ENCODE measurements at regions not wholly inside any gene's neighbourhood (a gene's known extent, or its start where the extent isn't known, plus 50 kb on each side); places are given as distances from the start of the nearest gene placed in this dataset.
"Not testable (repeated sequence)": the region's sequence is repeated elsewhere in the genome, so short reads cannot be mapped to it uniquely, and the experiment has no call there.

GRCh38 chr3:65265942-65266590 is 578.3 kb upstream of the ADAMTS9 start:
- H3K27ac ChIP-seq (ENCODE audit: insufficient read depth, low read depth, low read length, poor library complexity, severe bottlenecking): no peak overlapping the region
- 70 to 71% methylated on average over 4 of the region's 4 CpGs for WGBS, 2 experiments
- H3K27me3 ChIP-seq (ENCODE audit: control insufficient read depth, insufficient read depth, low read length, poor library complexity, severe bottlenecking): no peaks in the 10 kb centered on the region

GRCh38 chr3:65265511-65265910 is 577.7 kb upstream of the ADAMTS9 start:
- no peaks in the 10 kb centered on the region for H3K9me3 ChIP-seq (ENCODE audit: control insufficient read depth, low read length)
- 86 to 93% methylated on average over 4 of the region's 4 CpGs for WGBS, 2 experiments
- peaks cover 9% of the 10 kb centered on the region for H3K4me1 ChIP-seq (ENCODE audit: control insufficient read depth, insufficient read depth, low read length)
- H3K4me3 ChIP-seq (ENCODE audit: insufficient read depth, low read depth, low read length): no peak overlapping the region
- no peaks in the 10 kb centered on the region for H3K27me3 ChIP-seq (ENCODE audit: control insufficient read depth, insufficient read depth, low read length, poor library complexity, severe bottlenecking)
- no peak overlapping the region for H3K27ac ChIP-seq (ENCODE audit: insufficient read depth, low read depth, low read length, poor library complexity, severe bottlenecking)
- no peaks in the 10 kb centered on the region for H3K36me3 ChIP-seq (ENCODE audit: control insufficient read depth, insufficient read depth, low read length)

More at GRCh38 chr3:65265942-65266590, 578.3 kb upstream of the ADAMTS9 start:
- H3K9me3 ChIP-seq (ENCODE audit: control insufficient read depth, low read length): no peaks in the 10 kb centered on the region
- H3K4me3 ChIP-seq (ENCODE audit: insufficient read depth, low read depth, low read length): no peak overlapping the region
- H3K4me1 ChIP-seq (ENCODE audit: control insufficient read depth, insufficient read depth, low read length): peaks cover 9% of the 10 kb centered on the region
- H3K36me3 ChIP-seq (ENCODE audit: control insufficient read depth, insufficient read depth, low read length): no peaks in the 10 kb centered on the region

- peaks cover 9% of the 10 kb centered on the region for H3K4me1 ChIP-seq (ENCODE audit: control insufficient read depth, insufficient read depth, low read length)
- H3K4me3 ChIP-seq (ENCODE audit: insufficient read depth, low read depth, low read length): no peak overlapping the region
- H3K36me3 ChIP-seq (ENCODE audit: control insufficient read depth, insufficient read depth, low read length): no peaks in the 10 kb centered on the region
- no peaks in the 10 kb centered on the region for H3K9me3 ChIP-seq (ENCODE audit: control insufficient read depth, low read length)
- WGBS, 2 experiments: 93 to 98% methylated on average over 4 to 5 of the region's 5 CpGs
- H3K27me3 ChIP-seq (ENCODE audit: control insufficient read depth, insufficient read depth, low read length, poor library complexity, severe bottlenecking): no peaks in the 10 kb centered on the region
- H3K27ac ChIP-seq (ENCODE audit: insufficient read depth, low read depth, low read length, poor library complexity, severe bottlenecking): no peak overlapping the region
Observed at GRCh38 chr3:65262548-65262947, 574.7 kb upstream of the ADAMTS9 start.

- Histone ChIP-seq H3K4me3 (ENCODE audit: insufficient read depth, low read depth, low read length) (no peak overlapping the region), H3K4me1 (ENCODE audit: control insufficient read depth, insufficient read depth, low read length) (no peaks in the 10 kb centered on the region), H3K9me3 (ENCODE audit: control insufficient read depth, low read length) (no peaks in the 10 kb centered on the region), H3K36me3 (ENCODE audit: control insufficient read depth, insufficient read depth, low read length) (no peaks in the 10 kb centered on the region), H3K27ac (ENCODE audit: insufficient read depth, low read depth, low read length, poor library complexity, severe bottlenecking) (no peak overlapping the region), H3K27me3 (ENCODE audit: control insufficient read depth, insufficient read depth, low read length, poor library complexity, severe bottlenecking) (no peaks in the 10 kb centered on the region)
- 62 to 65% methylated on average over 1 of the region's 1 CpG for WGBS, 2 experiments
Observed at GRCh38 chr3:65259946-65260345, 572.1 kb upstream of the ADAMTS9 start.

- H3K27me3 ChIP-seq (ENCODE audit: control insufficient read depth, insufficient read depth, low read length, poor library complexity, severe bottlenecking); H3K4me3 ChIP-seq (ENCODE audit: insufficient read depth, low read depth, low read length); H3K9me3 ChIP-seq (ENCODE audit: control insufficient read depth, low read length); H3K4me1 ChIP-seq (ENCODE audit: control insufficient read depth, insufficient read depth, low read length); H3K36me3 ChIP-seq (ENCODE audit: control insufficient read depth, insufficient read depth, low read length); H3K27ac ChIP-seq (ENCODE audit: insufficient read depth, low read depth, low read length, poor library complexity, severe bottlenecking): not testable (repeated sequence)
- WGBS, 2 experiments: 80 to 92% methylated on average over 2 to 3 of the region's 3 CpGs
Observed at GRCh38 chr3:65252914-65253313, 565.1 kb upstream of the ADAMTS9 start.

GRCh38 chr3:65252266-65252665 is 564.5 kb upstream of the ADAMTS9 start:
- no peaks in the 10 kb centered on the region for H3K27me3 ChIP-seq (ENCODE audit: control insufficient read depth, insufficient read depth, low read length, poor library complexity, severe bottlenecking)
- peaks cover 6% of the 10 kb centered on the region for H3K4me1 ChIP-seq (ENCODE audit: control insufficient read depth, insufficient read depth, low read length)
- H3K36me3 ChIP-seq (ENCODE audit: control insufficient read depth, insufficient read depth, low read length): no peaks in the 10 kb centered on the region
- H3K27ac ChIP-seq (ENCODE audit: insufficient read depth, low read depth, low read length, poor library complexity, severe bottlenecking): no peak overlapping the region
- no peaks in the 10 kb centered on the region for H3K9me3 ChIP-seq (ENCODE audit: control insufficient read depth, low read length)
- no peak overlapping the region for H3K4me3 ChIP-seq (ENCODE audit: insufficient read depth, low read depth, low read length)

- no peak overlapping the region for H3K4me3 ChIP-seq (ENCODE audit: insufficient read depth, low read depth, low read length)
- no peaks in the 10 kb centered on the region for H3K9me3 ChIP-seq (ENCODE audit: control insufficient read depth, low read length)
- no peaks in the 10 kb centered on the region for H3K27me3 ChIP-seq (ENCODE audit: control insufficient read depth, insufficient read depth, low read length, poor library complexity, severe bottlenecking)
- WGBS, 2 experiments: 86 to 88% methylated on average over 2 of the region's 2 CpGs
- H3K27ac ChIP-seq (ENCODE audit: insufficient read depth, low read depth, low read length, poor library complexity, severe bottlenecking): no peak overlapping the region
- no peaks in the 10 kb centered on the region for H3K36me3 ChIP-seq (ENCODE audit: control insufficient read depth, insufficient read depth, low read length)
- H3K4me1 ChIP-seq (ENCODE audit: control insufficient read depth, insufficient read depth, low read length): peaks cover 6% of the 10 kb centered on the region
Observed at GRCh38 chr3:65251375-65251774, 563.6 kb upstream of the ADAMTS9 start.

GRCh38 chr3:65246561-65246960 is 558.8 kb upstream of the ADAMTS9 start:
- Histone ChIP-seq H3K36me3 (ENCODE audit: control insufficient read depth, insufficient read depth, low read length) (no peaks in the 10 kb centered on the region), H3K4me3 (ENCODE audit: insufficient read depth, low read depth, low read length) (no peak overlapping the region), H3K4me1 (ENCODE audit: control insufficient read depth, insufficient read depth, low read length) (peaks cover 6% of the 10 kb centered on the region), H3K27me3 (ENCODE audit: control insufficient read depth, insufficient read depth, low read length, poor library complexity, severe bottlenecking) (no peaks in the 10 kb centered on the region), H3K9me3 (ENCODE audit: control insufficient read depth, low read length) (no peaks in the 10 kb centered on the region), H3K27ac (ENCODE audit: insufficient read depth, low read depth, low read length, poor library complexity, severe bottlenecking) (no peak overlapping the region)
- WGBS, 2 experiments: 88 to 90% methylated on average over 6 of the region's 6 CpGs

GRCh38 chr3:65245133-65246063 is 557.6 kb upstream of the ADAMTS9 start:
- H3K36me3 ChIP-seq (ENCODE audit: control insufficient read depth, insufficient read depth, low read length): no peaks in the 10 kb centered on the region
- no peaks in the 10 kb centered on the region for H3K27me3 ChIP-seq (ENCODE audit: control insufficient read depth, insufficient read depth, low read length, poor library complexity, severe bottlenecking)
- H3K4me1 ChIP-seq (ENCODE audit: control insufficient read depth, insufficient read depth, low read length): peaks cover 6% of the 10 kb centered on the region
- no peak overlapping the region for H3K27ac ChIP-seq (ENCODE audit: insufficient read depth, low read depth, low read length, poor library complexity, severe bottlenecking)
- WGBS, 2 experiments: 94% methylated on average over 6 to 9 of the region's 9 CpGs
- H3K9me3 ChIP-seq (ENCODE audit: control insufficient read depth, low read length): no peaks in the 10 kb centered on the region
- H3K4me3 ChIP-seq (ENCODE audit: insufficient read depth, low read depth, low read length): no peak overlapping the region

- Histone ChIP-seq H3K4me3 (ENCODE audit: insufficient read depth, low read depth, low read length) (no peak overlapping the region), H3K36me3 (ENCODE audit: control insufficient read depth, insufficient read depth, low read length) (no peaks in the 10 kb centered on the region), H3K9me3 (ENCODE audit: control insufficient read depth, low read length) (no peaks in the 10 kb centered on the region), H3K4me1 (ENCODE audit: control insufficient read depth, insufficient read depth, low read length) (no peaks in the 10 kb centered on the region), H3K27me3 (ENCODE audit: control insufficient read depth, insufficient read depth, low read length, poor library complexity, severe bottlenecking) (no peaks in the 10 kb centered on the region), H3K27ac (ENCODE audit: insufficient read depth, low read depth, low read length, poor library complexity, severe bottlenecking) (no peak overlapping the region)
- WGBS, 2 experiments: 72 to 75% methylated on average over 6 of the region's 6 CpGs
Observed at GRCh38 chr3:65240366-65240765, 552.6 kb upstream of the ADAMTS9 start.

All from ectodermal cell (in vitro differentiated cells).